HepG2 (cell line): ENCODE measurements at regions not wholly inside any gene's neighbourhood (a gene's known extent, or its start where the extent isn't known, plus 50 kb on each side); places are given as distances from the start of the nearest gene placed in this dataset.

Experiments
- CTCF ChIP-seq: sonication (generic); formaldehyde crosslinking; IDR thresholded peaks from 2 replicates; pipeline ENCODE4 v1.5.0; 2020; ENCODE audit warnings: mild to moderate bottlenecking, missing genetic modification reagents, moderate library complexity
- DRAP1 ChIP-seq: IDR thresholded peaks from 2 replicates; pipeline ENCODE4 v1.6.1; 2016; ENCODE audit warnings: missing genetic modification reagents, missing compliant biosample characterization
- KMT2B ChIP-seq: IDR thresholded peaks from 2 replicates; pipeline ENCODE4 v1.6.1; 2016; ENCODE audit warnings: missing genetic modification reagents, missing compliant biosample characterization
- ZNF557 ChIP-seq: sonication (generic); formaldehyde crosslinking; IDR thresholded peaks from 2 replicates; pipeline ENCODE4 v1.4.0; 2020; ENCODE audit warnings: missing genetic modification reagents

- TF ChIP-seq DRAP1 (no peak), CTCF (no peak), ZNF557 (CRISPR knock-in tag) (no peak), KMT2B (CRISPR knock-in tag) (no peak)
Measured at GRCh38 chr12:5294274-5295070, 137.4 kb upstream of the NTF3 start.
